GM19324 (cell line): ENCODE measurements at regions not wholly inside any gene's neighbourhood (a gene's known extent, or its start where the extent isn't known, plus 50 kb on each side); places are given as distances from the start of the nearest gene placed in this dataset.
A peak's percentile ranks its signal among the peaks of the same experiment; 100 is the strongest.

ENCODE experiments used
- ATAC-seq: cut with Tn5 transposase; IDR thresholded peaks from one replicate; pipeline ENCODE4 v1.9.1; 2021; ENCODE audit warnings: mild to moderate bottlenecking, moderate library complexity; ENCODE audit not compliant: unreplicated experiment, low FRiP score

- no peak for ATAC-seq
Measured at GRCh38 chr3:145798696-145799537, 362.1 kb downstream of the PLOD2 start.

- no peak for ATAC-seq
Measured at GRCh38 chr3:145801696-145802095, 359.3 kb downstream of the PLOD2 start.

GRCh38 chr3:145807990-145808389 lies 353.0 kb downstream of the PLOD2 start:
- no peak for ATAC-seq

GRCh38 chr3:145812391-145812790 lies 348.6 kb downstream of the PLOD2 start:
- no peak for ATAC-seq

GRCh38 chr3:145815707-145816413 lies 345.1 kb downstream of the PLOD2 start:
- no peak for ATAC-seq

GRCh38 chr3:145817870-145818483 lies 343.0 kb downstream of the PLOD2 start:
- ATAC-seq: no peak

GRCh38 chr3:145820170-145820569 lies 340.8 kb downstream of the PLOD2 start:
- ATAC-seq: no peak

- ATAC-seq: no peak
Measured at GRCh38 chr3:145842294-145842902, 318.6 kb downstream of the PLOD2 start.

- no peak for ATAC-seq
Measured at GRCh38 chr3:145843561-145843960, 317.4 kb downstream of the PLOD2 start.

GRCh38 chr3:145849115-145849514 lies 311.9 kb downstream of the PLOD2 start:
- ATAC-seq: no peak

GRCh38 chr3:145854499-145854898 lies 306.5 kb downstream of the PLOD2 start:
- no peak for ATAC-seq

- no peak for ATAC-seq
Measured at GRCh38 chr3:145857956-145858355, 303.0 kb downstream of the PLOD2 start.

- no peak for ATAC-seq
Measured at GRCh38 chr3:145864336-145864735, 296.6 kb downstream of the PLOD2 start.

- ATAC-seq: no peak
Measured at GRCh38 chr3:145865399-145866018, 295.5 kb downstream of the PLOD2 start.

- ATAC-seq: peak; percentile 54
Measured at GRCh38 chr3:145869958-145870357, 291.0 kb downstream of the PLOD2 start.

- ATAC-seq: no peak
Measured at GRCh38 chr3:145882436-145882835, 278.5 kb downstream of the PLOD2 start.

- ATAC-seq: peak; percentile 42
Measured at GRCh38 chr3:145889730-145890129, 271.3 kb downstream of the PLOD2 start.

- no peak for ATAC-seq
Measured at GRCh38 chr3:145892869-145893268, 268.1 kb downstream of the PLOD2 start.

GRCh38 chr3:145893331-145893730 lies 267.7 kb downstream of the PLOD2 start:
- ATAC-seq: no peak

- ATAC-seq: peak; percentile 43
Measured at GRCh38 chr3:145898487-145898886, 262.5 kb downstream of the PLOD2 start.

GRCh38 chr3:145899241-145899640 lies 261.7 kb downstream of the PLOD2 start:
- no peak for ATAC-seq
